ENCODE measurements at regions not wholly inside any gene's neighbourhood (a gene's known extent, or its start where the extent isn't known, plus 50 kb on each side); places are given as distances from the start of the nearest gene placed in this dataset.

GRCh38 chr7:23913016-23913415, 203.0 kb downstream of the STK31 start:
- H3K9me2 ChIP-seq, result no peaks in the 10 kb centered on the region
- no peaks in the 10 kb centered on the region for H4K20me1 ChIP-seq (ENCODE audit: insufficient read depth)
- H2AFZ ChIP-seq (ENCODE audit: low read depth), result no peak overlapping the region
- no peaks in the 10 kb centered on the region for H3K9me3 ChIP-seq
- H3K9ac ChIP-seq, result no peak overlapping the region
- ChIA-PET CTCF (no interaction called here), POLR2A (no interaction called here)
- WGBS (ENCODE audit: low lambda C conversion rate), result 44% methylated on average over 2 of the region's 2 CpGs
- H3F3A ChIP-seq (replicated peaks; ENCODE audit: insufficient read depth), result no peaks in the 10 kb centered on the region
- no peak for DNase-seq
- no peaks in the 10 kb centered on the region for H3K27me3 ChIP-seq (ENCODE audit: insufficient read depth)
- no peak overlapping the region for H3K4me2 ChIP-seq
- H3K4me3 ChIP-seq (ENCODE audit: low read depth in 2 of 2, low read length in 1 of 2), result no peak overlapping the region
- no peaks in the 10 kb centered on the region for H3K79me2 ChIP-seq (ENCODE audit: insufficient read depth)
- TF ChIP-seq GABPA (IDR thresholded peaks at IDR 0.05; ENCODE audit: low read depth) (no peak), CHD2 (IDR thresholded peaks at IDR 0.05; ENCODE audit: low read length, partially characterized antibody) (no peak), ZBTB33 (IDR thresholded peaks at IDR 0.05; ENCODE audit: borderline replicate concordance, low read depth) (no peak), SMC3 (IDR thresholded peaks at IDR 0.05; ENCODE audit: low read depth, low read length) (no peak), GATA2 (CRISPR knock-in tag; IDR thresholded peaks at IDR 0.05) (no peak), FOSL2 (IDR thresholded peaks at IDR 0.05; ENCODE audit: borderline replicate concordance, low read depth) (no peak), ELF1 (IDR thresholded peaks at IDR 0.05) (no peak), PBX3 (IDR thresholded peaks at IDR 0.05) (no peak), YY1 (IDR thresholded peaks at IDR 0.05; ENCODE audit: low read depth) (no peak), MEF2A (IDR thresholded peaks at IDR 0.05; ENCODE audit: borderline replicate concordance, low read depth) (no peak), FOXM1 (IDR thresholded peaks at IDR 0.05; ENCODE audit: low read depth) (no peak), USF2 (IDR thresholded peaks at IDR 0.05; ENCODE audit: borderline replicate concordance, low read depth, low read length) (no peak), POLR2AphosphoS5 (IDR thresholded peaks at IDR 0.05; ENCODE audit: low read depth, low read length) (no peak), MXI1 (IDR thresholded peaks at IDR 0.05; ENCODE audit: low read depth, low read length) (no peak), USF1 (IDR thresholded peaks at IDR 0.05; ENCODE audit: borderline replicate concordance, low read depth) (no peak)
- no peaks in the 10 kb centered on the region for H3K4me1 ChIP-seq (ENCODE audit: control insufficient read depth in 1 of 2, insufficient read depth in 2 of 2, low read depth in 1 of 2, low read length in 1 of 2)
- no peak overlapping the region for H3K27ac ChIP-seq (ENCODE audit: low read depth in 2 of 2, low read length in 1 of 2)
- H3K36me3 ChIP-seq (replicated peaks in 1 of 2; ENCODE audit: control insufficient read depth in 1 of 2, insufficient read depth in 2 of 2, low read length in 1 of 2), result no peaks in the 10 kb centered on the region

All from SK-N-SH (cell line).